Ovary (tissue), 3 donors: ENCODE measurements at regions not wholly inside any gene's neighbourhood (a gene's known extent, or its start where the extent isn't known, plus 50 kb on each side); places are given as distances from the start of the nearest gene placed in this dataset.

Experiments
- CTCF ChIP-seq, 3 donors: fragments of 450-650 bp in 2 of 3; fragments of 200-600 bp in 1 of 3; IDR thresholded peaks; one replicate each; pipeline versions ENCODE4 v1.5.1 to v1.8.0; 2016 to 2022; ENCODE audit warnings: antibody characterized with exemption in 3 of 3, mild to moderate bottlenecking in 1 of 3
- POLR2A ChIP-seq: fragments of 450-650 bp; IDR thresholded peaks from one replicate; pipeline ENCODE4 v1.6.1; 2017; ENCODE audit warnings: antibody characterized with exemption, mild to moderate bottlenecking, moderate library complexity
- donor health status: DM: no; HTN: no; CAD: no.

GRCh38 chr13:22915442-22916082 lies 265.2 kb upstream of the SGCG start:
- TF ChIP-seq POLR2A (no peak), CTCF (IDR thresholded peaks at IDR 0.05) (no peak)
